ENCODE measurements at regions not wholly inside any gene's neighbourhood (a gene's known extent, or its start where the extent isn't known, plus 50 kb on each side); places are given as distances from the start of the nearest gene placed in this dataset.

GRCh38 chr5:123771715-123772114, 259.7 kb downstream of the CSNK1G3 start:
- no peak for DNase-seq (ENCODE audit: low spot score)

- DNase-seq (ENCODE audit: low spot score) = no peak
Measured at GRCh38 chr5:123763201-123763600, 251.2 kb downstream of the CSNK1G3 start.

DNA sequence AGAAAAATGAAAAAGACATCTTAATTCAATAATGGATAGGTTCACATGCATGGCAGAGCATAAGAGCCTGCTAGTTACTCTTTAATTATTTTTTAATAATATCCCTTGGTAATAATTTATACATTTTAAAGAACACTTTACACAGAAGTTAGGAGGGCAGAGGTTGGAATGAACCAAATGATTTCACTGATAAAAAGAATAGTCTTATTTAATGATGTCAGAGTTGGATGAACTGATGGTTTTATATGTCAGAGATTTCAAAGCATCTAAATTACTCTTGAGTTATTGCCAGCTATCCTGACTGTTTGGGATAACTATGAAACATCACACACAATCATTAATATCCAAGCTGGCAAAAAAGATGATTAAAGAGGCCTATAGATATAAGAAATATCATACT, 244.8 kb downstream of the CSNK1G3 start:
- DNase-seq (ENCODE audit: low spot score) = no peak

DNA sequence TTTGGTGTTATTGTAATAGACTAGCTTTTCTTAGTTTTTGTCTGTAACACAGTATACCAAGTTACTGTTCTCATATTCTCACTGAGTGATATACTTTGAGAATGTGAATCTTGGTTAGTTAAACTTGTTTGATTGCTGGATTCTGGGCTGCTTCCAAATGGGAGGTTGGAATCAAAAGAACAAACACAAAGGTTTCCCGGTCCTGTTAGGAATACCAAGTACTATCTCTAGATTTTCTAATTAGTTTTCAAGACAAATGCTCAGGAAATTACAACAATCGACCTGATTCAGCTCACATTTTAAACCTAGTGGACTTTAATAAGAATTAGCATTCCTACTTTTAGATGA, 244.3 kb downstream of the CSNK1G3 start:
- no peak for DNase-seq (ENCODE audit: low spot score)

GRCh38 chr5:123755653-123756317, 243.8 kb downstream of the CSNK1G3 start:
- peak; percentile 36 for DNase-seq (ENCODE audit: low spot score)

DNA sequence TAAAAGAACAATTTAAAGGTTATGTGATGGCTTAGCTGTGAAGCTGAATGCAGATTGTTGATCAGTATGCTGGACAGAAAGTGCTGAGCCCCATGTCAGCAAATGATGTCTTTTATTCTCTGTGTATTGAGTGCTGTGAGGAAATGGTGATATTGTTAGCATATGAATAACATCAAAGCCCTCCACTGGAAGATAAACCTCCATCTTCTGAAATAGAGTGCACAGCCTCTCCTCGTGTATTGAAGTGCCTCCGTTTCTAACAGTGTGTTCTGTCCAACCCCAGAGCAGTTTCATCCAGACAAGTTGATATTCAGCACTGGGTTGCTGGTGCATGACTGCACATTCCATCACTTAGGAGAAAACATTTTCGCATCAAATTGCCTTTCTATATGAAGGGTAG, 242.9 kb downstream of the CSNK1G3 start:
- DNase-seq (ENCODE audit: low spot score) = peak; percentile 16

GRCh38 chr5:123753937-123754891, 242.2 kb downstream of the CSNK1G3 start:
- DNase-seq (ENCODE audit: low spot score) = no peak

DNA sequence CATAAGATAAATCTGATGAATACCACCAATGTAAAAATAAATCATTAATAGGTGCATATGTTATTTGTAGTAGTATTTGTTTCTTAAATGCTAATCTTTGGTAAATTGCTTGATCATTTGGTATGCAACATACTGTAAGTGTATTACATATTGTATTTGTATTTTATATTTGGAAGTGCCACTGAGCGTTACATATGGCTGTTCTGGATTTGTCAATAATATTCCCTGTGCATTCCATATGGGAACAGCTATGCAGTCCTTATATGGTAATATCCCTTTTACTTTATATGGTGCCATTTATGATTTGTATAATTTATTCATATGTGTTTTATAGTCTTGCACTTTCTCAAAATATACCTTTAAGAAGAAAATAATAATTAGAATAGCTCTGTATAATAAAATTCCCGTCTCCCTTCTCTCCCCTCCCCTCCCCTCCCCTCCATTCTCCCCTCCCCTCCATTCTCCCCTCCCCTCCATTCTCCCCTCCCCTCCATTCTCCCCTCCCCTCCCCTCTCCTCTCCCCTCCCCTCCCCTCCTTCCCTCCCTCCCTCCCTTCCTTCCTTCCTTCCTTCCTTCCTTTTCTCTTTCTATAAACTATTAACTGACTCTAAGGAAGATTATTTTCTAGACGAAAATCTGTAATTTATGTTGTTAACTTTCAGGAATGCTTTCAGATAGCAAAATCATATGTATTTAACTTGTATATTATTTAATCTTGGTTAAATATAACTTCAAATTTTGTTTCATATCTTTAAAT, 241.4 kb downstream of the CSNK1G3 start:
- DNase-seq (ENCODE audit: low spot score) = no peak

GRCh38 chr5:123752552-123753179, 240.7 kb downstream of the CSNK1G3 start:
- DNase-seq (ENCODE audit: low spot score) = peak; percentile 57

- no peak for DNase-seq (ENCODE audit: low spot score)
Measured at GRCh38 chr5:123751670-123752069, 239.7 kb downstream of the CSNK1G3 start.

GRCh38 chr5:123748239-123748638, 236.3 kb downstream of the CSNK1G3 start:
- no peak for DNase-seq (ENCODE audit: low spot score)

DNA sequence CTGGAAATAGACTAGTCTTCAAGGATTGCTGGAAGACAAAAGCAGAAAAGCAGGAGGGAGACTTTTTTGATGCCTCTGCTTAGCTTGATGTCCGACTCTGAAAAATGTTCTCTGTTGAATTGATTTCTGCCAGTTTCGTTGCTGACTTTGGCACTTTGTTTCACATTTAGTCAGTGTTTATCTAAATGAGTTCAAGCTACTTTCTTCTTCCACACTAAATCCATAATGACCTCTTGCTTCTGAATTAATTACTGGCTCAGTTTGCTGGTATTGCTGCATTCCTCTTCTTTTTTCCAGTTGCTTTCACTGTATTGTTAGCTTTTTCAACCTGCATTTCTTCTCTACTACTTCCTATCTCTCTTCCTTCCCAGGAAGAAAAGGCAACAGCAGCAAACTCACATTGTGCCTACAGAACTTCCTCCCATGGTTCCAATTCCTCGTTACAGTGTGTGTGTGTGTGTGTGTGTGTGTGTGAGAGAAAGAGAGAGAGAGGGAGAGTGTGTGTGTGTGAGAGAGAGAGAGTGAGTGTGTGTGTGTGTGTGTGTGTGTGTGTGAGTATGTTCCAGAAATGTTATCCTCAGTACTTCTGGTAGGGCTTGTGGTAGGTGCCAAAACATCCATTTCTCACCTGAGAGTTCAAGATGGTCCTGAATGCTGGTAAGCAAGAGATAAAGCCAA, 234.8 kb downstream of the CSNK1G3 start:
- no peak for DNase-seq (ENCODE audit: low spot score)

- no peak for DNase-seq (ENCODE audit: low spot score)
Measured at GRCh38 chr5:123743990-123744583, 232.1 kb downstream of the CSNK1G3 start.

- no peak for DNase-seq (ENCODE audit: low spot score)
Measured at GRCh38 chr5:123735384-123735783, 223.4 kb downstream of the CSNK1G3 start.

DNA sequence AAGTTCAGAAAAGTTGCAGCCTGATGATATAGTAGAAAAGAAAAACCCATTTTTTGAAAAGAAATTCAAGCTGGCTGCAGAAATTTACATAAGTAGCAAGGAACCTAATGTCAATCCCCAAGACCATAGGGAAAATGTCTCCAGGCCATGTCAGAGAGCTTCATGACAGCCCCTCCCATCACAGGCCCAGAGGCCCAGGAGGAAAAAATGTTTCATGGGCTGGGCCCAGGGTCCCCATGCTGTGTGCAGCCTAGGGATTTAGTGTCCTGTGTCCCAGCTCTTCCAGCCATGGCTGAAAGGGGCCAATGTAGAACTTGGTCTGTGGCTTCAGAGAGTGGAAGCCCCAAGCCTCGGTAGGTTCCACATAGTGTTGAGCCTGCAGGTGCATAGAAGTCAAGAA, 220.3 kb downstream of the CSNK1G3 start:
- DNase-seq (ENCODE audit: low spot score) = no peak

DNA sequence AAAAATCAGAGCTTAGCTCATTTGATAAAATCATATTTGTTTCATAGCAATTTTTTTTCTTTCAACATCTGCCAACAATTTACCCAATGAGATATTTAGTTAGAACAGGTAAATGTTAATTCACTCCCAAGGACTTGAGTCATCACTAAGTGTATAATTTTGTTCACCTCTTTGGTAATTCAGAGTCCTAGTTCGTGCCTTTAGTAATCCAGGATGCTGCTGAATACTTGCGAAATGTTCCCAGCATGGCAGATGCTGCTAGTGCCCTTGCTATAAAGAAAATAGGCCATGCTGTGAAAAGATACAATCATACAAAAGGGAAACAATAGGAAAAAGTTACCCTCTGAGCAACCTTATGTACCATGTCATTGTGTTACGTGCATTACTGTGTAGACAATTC, 210.5 kb downstream of the CSNK1G3 start:
- no peak for DNase-seq (ENCODE audit: low spot score)

DNA sequence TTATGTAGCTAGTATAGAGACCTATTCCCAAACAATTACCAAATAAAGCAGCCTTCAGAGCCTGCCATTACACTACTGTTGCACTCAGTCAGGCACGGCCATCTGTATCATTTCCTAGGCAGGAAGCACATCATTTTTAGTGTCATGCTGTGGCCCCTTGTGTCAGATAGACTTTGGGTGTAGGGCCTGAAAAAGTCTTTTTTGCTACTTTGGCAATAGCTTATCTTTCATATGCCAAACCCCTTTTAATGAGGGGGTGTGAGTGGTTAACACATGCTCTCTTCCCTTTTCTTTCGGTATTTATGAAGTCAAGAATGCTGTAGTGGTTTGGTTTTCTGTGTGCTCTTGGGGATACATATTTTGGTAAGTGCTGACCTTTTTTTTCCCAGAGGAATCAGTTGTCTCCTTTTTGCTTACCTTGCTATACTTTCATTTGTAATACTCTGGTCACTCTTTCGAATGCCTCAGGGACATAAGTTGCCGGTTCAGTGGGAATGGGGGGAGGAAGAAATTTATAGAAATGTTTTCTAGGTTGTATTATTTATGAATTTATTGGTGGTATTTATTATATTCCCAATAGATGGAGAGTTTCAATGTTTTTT, 209.8 kb downstream of the CSNK1G3 start:
- no peak for DNase-seq (ENCODE audit: low spot score)

DNA sequence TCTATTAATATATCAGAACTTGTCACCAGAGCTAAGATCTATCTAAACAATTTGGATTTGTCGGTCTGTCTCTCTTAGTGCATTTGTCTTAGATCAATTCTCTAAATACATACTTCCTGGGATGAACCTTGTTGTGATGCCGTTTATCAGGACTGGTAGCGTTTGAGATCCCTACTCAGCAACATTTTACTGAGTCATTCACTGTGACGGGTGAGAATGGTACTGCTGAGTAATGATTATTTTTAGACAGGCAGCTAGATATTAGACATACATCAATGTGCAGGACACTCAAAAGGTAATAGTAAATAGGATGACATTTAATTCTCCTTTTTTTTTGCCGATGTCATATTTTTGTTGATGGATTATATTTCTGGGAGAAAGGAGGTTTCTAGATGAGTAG, 209.0 kb downstream of the CSNK1G3 start:
- no peak for DNase-seq (ENCODE audit: low spot score)

- DNase-seq (ENCODE audit: low spot score) = no peak
Measured at GRCh38 chr5:123720339-123720738, 208.4 kb downstream of the CSNK1G3 start.

DNA sequence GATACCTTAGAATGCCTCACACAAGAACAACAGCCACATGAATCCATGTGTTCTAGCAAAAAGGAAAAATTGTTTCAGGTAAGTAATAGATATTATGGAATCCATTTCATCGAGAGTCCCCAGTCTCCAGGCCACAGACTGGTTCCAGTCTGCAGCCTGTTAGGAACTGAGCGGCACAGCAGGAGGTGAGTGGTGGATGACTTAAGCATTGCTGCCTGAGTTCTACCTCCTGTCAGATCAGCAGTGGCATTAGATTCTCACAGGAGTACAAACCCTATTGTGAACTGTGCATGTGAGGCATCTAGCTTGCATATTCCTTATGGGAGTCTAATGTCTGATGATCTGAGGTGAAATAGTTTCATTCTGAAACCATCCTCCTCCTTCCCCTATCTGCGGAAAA, 207.0 kb downstream of the CSNK1G3 start:
- DNase-seq (ENCODE audit: low spot score) = no peak

DNA sequence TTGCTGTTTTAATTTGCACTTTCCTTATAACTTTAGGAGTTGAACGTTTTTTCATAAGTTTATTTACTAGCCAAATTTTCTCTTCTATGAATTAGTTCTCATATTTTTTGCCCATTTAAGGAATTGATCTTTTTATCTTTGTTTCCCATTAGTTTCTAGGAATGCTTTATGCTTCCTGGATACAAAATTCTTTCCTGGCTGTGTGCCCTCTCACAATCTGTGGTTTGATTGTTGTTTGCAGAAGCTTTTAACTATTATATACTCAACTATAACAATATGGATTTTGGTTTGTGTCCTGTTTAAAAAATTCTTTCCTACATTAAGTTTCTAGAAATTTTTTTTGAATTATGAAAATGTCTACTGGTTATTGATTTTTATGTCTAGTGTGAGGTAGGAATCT, 206.3 kb downstream of the CSNK1G3 start:
- DNase-seq (ENCODE audit: low spot score) = no peak
